ENCODE measurements at regions not wholly inside any gene's neighbourhood (a gene's known extent, or its start where the extent isn't known, plus 50 kb on each side); places are given as distances from the start of the nearest gene placed in this dataset.

DNA sequence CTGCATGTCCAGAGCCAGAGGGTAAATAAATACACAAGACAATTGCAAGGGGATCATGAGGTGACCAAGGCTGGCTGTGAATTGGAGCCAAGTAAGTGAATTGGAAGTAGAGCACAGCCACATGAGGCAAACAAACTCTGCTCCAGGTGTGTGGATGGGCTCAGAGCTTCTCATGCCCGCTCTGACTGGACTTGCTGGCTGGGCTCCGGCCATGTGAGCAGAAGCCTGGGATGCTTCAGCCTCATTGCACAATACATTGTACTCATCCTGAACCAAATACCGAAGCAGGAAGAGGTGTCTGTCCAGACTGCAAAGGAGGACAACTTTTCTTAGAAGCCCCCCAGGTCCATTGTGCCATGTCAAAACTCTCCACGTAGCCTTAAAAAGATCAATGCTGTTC, 193.0 kb downstream of the TTC8 start:
- no peak overlapping the region for H3K27ac ChIP-seq (ENCODE audit: low read depth in 1 of 2, low read length in 1 of 2)
- WGBS, 2 donors: 87 to 94% methylated on average over 4 of the region's 4 CpGs
- DNase-seq (no peak), ATAC-seq (ENCODE audit: insufficient read depth, low FRiP score) (no peak)
- H3K27me3 ChIP-seq (ENCODE audit: control insufficient read depth in 3 of 3, insufficient read depth in 3 of 3, low read length in 2 of 3): no peaks in the 10 kb centered on the region
- no peaks in the 10 kb centered on the region for H3K36me3 ChIP-seq (ENCODE audit: control insufficient read depth in 4 of 4, insufficient read depth in 4 of 4, low read length in 4 of 4)
- no peaks in the 10 kb centered on the region for H3K4me1 ChIP-seq (ENCODE audit: control insufficient read depth in 5 of 5, insufficient read depth in 5 of 5, low read length in 5 of 5)
- H3K9me3 ChIP-seq (ENCODE audit: control insufficient read depth in 4 of 4, insufficient read depth in 3 of 4, low read length in 3 of 4): no peaks in the 10 kb centered on the region
- TF ChIP-seq, protein P1, sequence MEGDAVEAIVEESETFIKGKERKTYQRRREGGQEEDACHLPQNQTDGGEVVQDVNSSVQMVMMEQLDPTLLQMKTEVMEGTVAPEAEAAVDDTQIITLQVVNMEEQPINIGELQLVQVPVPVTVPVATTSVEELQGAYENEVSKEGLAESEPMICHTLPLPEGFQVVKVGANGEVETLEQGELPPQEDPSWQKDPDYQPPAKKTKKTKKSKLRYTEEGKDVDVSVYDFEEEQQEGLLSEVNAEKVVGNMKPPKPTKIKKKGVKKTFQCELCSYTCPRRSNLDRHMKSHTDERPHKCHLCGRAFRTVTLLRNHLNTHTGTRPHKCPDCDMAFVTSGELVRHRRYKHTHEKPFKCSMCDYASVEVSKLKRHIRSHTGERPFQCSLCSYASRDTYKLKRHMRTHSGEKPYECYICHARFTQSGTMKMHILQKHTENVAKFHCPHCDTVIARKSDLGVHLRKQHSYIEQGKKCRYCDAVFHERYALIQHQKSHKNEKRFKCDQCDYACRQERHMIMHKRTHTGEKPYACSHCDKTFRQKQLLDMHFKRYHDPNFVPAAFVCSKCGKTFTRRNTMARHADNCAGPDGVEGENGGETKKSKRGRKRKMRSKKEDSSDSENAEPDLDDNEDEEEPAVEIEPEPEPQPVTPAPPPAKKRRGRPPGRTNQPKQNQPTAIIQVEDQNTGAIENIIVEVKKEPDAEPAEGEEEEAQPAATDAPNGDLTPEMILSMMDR (IDR thresholded peaks at IDR 0.05; ENCODE audit: control extremely low read depth, extremely low read depth): no peak
- H3K9ac ChIP-seq (ENCODE audit: insufficient read depth in 1 of 2, low read length in 2 of 2): no peak overlapping the region
- no peak overlapping the region for H3K4me3 ChIP-seq

DNA sequence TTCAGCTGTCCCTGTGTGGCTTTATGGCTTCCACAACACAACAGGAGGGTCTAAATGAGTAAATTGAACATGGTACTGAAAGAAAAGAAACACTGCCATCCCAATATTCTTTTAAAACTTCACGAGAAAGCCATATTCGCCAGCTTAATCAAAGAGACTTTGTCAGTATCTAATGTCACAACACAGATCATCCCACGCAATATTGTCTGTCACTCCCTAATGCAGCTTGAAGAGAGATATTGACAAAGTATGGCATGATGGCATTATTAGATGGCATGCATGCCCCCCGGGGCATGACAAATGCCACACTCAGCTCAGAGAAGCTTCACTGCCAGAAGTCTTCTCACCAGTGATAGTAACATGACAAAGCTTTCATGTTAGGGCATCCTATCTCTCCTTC, 197.8 kb downstream of the TTC8 start:
- H3K36me3 ChIP-seq (ENCODE audit: control insufficient read depth in 4 of 4, insufficient read depth in 4 of 4, low read length in 4 of 4): no peaks in the 10 kb centered on the region
- no peak overlapping the region for H3K4me3 ChIP-seq
- peaks cover 0 to 4% (median 0%) of the 10 kb centered on the region in 4 donors for H3K9me3 ChIP-seq (ENCODE audit: control insufficient read depth in 4 of 4, insufficient read depth in 3 of 4, low read length in 3 of 4)
- peaks cover 5 to 13% (median 10%) of the 10 kb centered on the region in 3 donors for H3K27me3 ChIP-seq (ENCODE audit: control insufficient read depth in 3 of 3, insufficient read depth in 3 of 3, low read length in 2 of 3)
- no peak overlapping the region for H3K9ac ChIP-seq (ENCODE audit: insufficient read depth in 1 of 2, low read length in 2 of 2)
- TF ChIP-seq, protein P1 (IDR thresholded peaks at IDR 0.05; ENCODE audit: control extremely low read depth, extremely low read depth): no peak
- no peak overlapping the region for H3K27ac ChIP-seq (ENCODE audit: low read depth in 1 of 2, low read length in 1 of 2)
- 77 to 86% methylated on average over 4 of the region's 4 CpGs for WGBS, 2 donors
- ATAC-seq (ENCODE audit: insufficient read depth, low FRiP score) (no peak), DNase-seq (no peak)
- H3K4me1 ChIP-seq (ENCODE audit: control insufficient read depth in 5 of 5, insufficient read depth in 5 of 5, low read length in 5 of 5): peaks cover 0 to 6% (median 0%) of the 10 kb centered on the region in 5 donors

DNA sequence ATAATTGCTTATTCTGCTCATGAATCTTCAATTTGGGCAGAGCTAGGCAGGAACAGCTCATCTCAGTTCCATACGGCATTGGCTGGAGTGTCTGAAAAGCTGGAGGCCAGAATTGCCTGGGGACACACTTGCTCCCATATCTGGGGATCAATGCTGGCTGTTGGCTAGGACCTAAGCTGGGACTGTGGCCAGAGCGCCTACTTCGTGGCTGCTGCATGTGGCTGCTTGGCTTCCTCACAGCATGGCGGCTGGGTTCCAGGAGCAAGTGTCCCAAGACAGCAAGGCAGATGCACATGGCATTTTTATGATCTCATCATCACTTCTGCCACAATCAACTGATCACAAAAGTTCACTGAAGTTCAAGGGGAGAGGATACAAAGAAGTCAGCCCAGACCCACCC, 200.2 kb downstream of the TTC8 start:
- Histone ChIP-seq H3K4me3 (no peak overlapping the region), H3K4me1 (ENCODE audit: control insufficient read depth in 5 of 5, insufficient read depth in 5 of 5, low read length in 5 of 5) (peaks cover 0 to 11% (median 0%) of the 10 kb centered on the region in 5 donors), H3K27me3 (ENCODE audit: control insufficient read depth in 3 of 3, insufficient read depth in 3 of 3, low read length in 2 of 3) (peaks cover 5 to 26% (median 22%) of the 10 kb centered on the region in 3 donors), H3K36me3 (ENCODE audit: control insufficient read depth in 4 of 4, insufficient read depth in 4 of 4, low read length in 4 of 4) (no peaks in the 10 kb centered on the region), H3K27ac (ENCODE audit: low read depth in 1 of 2, low read length in 1 of 2) (no peak overlapping the region), H3K9me3 (ENCODE audit: control insufficient read depth in 4 of 4, insufficient read depth in 3 of 4, low read length in 3 of 4) (peaks cover 0 to 6% (median 0%) of the 10 kb centered on the region in 4 donors), H3K9ac (ENCODE audit: insufficient read depth in 1 of 2, low read length in 2 of 2) (no peak overlapping the region)
- WGBS, 2 donors: 91 to 97% methylated on average over 4 of the region's 4 CpGs
- TF ChIP-seq, protein P1 (IDR thresholded peaks at IDR 0.05; ENCODE audit: control extremely low read depth, extremely low read depth): no peak
- DNase-seq (no peak), ATAC-seq (ENCODE audit: insufficient read depth, low FRiP score) (no peak)
